ENCODE measurements at regions not wholly inside any gene's neighbourhood (a gene's known extent, or its start where the extent isn't known, plus 50 kb on each side); places are given as distances from the start of the nearest gene placed in this dataset.

GRCh38 chr20:39112178-39112743 lies 150.1 kb downstream of the DHX35 start:
- DNase-seq (ENCODE audit: low read depth, low spot score): no peak
- ChIA-PET POLR2A (no interaction called here), CTCF (interaction anchor here (0.8 to 3.0 kb wide), 3 partner anchors 8 to 1851 kb away, joined by 3 to 17 read pairs (median 3); no protein-coding TSS in a partner anchor)
- TF ChIP-seq CTCF (IDR thresholded peaks at IDR 0.05; ENCODE audit: insufficient read depth, low read length, missing control alignments): peak; percentile 55
- H3K4me3 ChIP-seq (ENCODE audit: low read depth, low read length): no peak overlapping the region

GRCh38 chr20:39111359-39112177 lies 149.4 kb downstream of the DHX35 start:
- TF ChIP-seq CTCF (IDR thresholded peaks at IDR 0.05; ENCODE audit: insufficient read depth, low read length, missing control alignments): no peak
- DNase-seq (ENCODE audit: low read depth, low spot score): no peak
- no peak overlapping the region for H3K4me3 ChIP-seq (ENCODE audit: low read depth, low read length)
- POLR2A ChIA-PET: no interaction called here
- CTCF ChIA-PET: interaction anchor here (0.8 to 3.0 kb wide), 3 partner anchors 9 to 1852 kb away, joined by 3 to 17 read pairs (median 3); no protein-coding TSS in a partner anchor

GRCh38 chr20:39110819-39111136 lies 148.6 kb downstream of the DHX35 start:
- ChIA-PET POLR2A (no interaction called here), CTCF (interaction anchor here (0.7 to 1.5 kb wide), 3 partner anchors 60 to 1858 kb away, joined by 3 to 4 read pairs (median 3); no protein-coding TSS in a partner anchor)
- no peak for DNase-seq (ENCODE audit: low read depth, low spot score)

GRCh38 chr20:39109933-39110818 lies 148.0 kb downstream of the DHX35 start:
- no peak for DNase-seq (ENCODE audit: low read depth, low spot score)
- ChIA-PET POLR2A (no interaction called here), CTCF (interaction anchor here (0.7 to 1.5 kb wide), 3 partner anchors 60 to 1859 kb away, joined by 3 to 4 read pairs (median 3); no protein-coding TSS in a partner anchor)
- no peak for TF ChIP-seq CTCF (IDR thresholded peaks at IDR 0.05; ENCODE audit: insufficient read depth, low read length, missing control alignments)
- H3K4me3 ChIP-seq (ENCODE audit: low read depth, low read length): no peak overlapping the region

More at GRCh38 chr20:39110819-39111136, 148.6 kb downstream of the DHX35 start:
- TF ChIP-seq CTCF (IDR thresholded peaks at IDR 0.05; ENCODE audit: insufficient read depth, low read length, missing control alignments): no peak
- H3K4me3 ChIP-seq (ENCODE audit: low read depth, low read length): no peak overlapping the region

GRCh38 chr20:39108746-39109145 lies 146.6 kb downstream of the DHX35 start:
- DNase-seq (ENCODE audit: low read depth, low spot score): no peak
- CTCF ChIA-PET: interaction anchor here (1.1 to 1.6 kb wide), 2 partner anchors 59 to 1854 kb away, joined by 4 to 5 read pairs; no protein-coding TSS in a partner anchor
- no peak for TF ChIP-seq CTCF (IDR thresholded peaks at IDR 0.05; ENCODE audit: insufficient read depth, low read length, missing control alignments)
- H3K4me3 ChIP-seq (ENCODE audit: low read depth, low read length): no peak overlapping the region
- POLR2A ChIA-PET: no interaction called here

All from AG04449 (cell line).